ENCODE measurements at regions not wholly inside any gene's neighbourhood (a gene's known extent, or its start where the extent isn't known, plus 50 kb on each side); places are given as distances from the start of the nearest gene placed in this dataset.

GRCh38 chr6:69571234-69571633 is 225.6 kb downstream of the LMBRD1 start:
- TF ChIP-seq CTCF (conservative IDR thresholded peaks at IDR 0.05; ENCODE audit: low read depth in 2 of 2) (no peak), CREB1 (CRISPR knock-in tag; IDR thresholded peaks at IDR 0.05; ENCODE audit: low read depth) (no peak), EZH2 (IDR thresholded peaks at IDR 0.05; ENCODE audit: low read depth, unreplicated experiment) (no peak), REST (IDR thresholded peaks at IDR 0.05; ENCODE audit: unreplicated experiment) (no peak), POLR2AphosphoS5 (IDR thresholded peaks at IDR 0.05; ENCODE audit: low read depth) (no peak), EZH2phosphoT487 (IDR thresholded peaks at IDR 0.05; ENCODE audit: unreplicated experiment) (no peak), ZNF114 (CRISPR knock-in tag; IDR thresholded peaks at IDR 0.05) (no peak), STAT1 (IDR thresholded peaks at IDR 0.05; ENCODE audit: unreplicated experiment) (no peak), ZNF462 (CRISPR knock-in tag; IDR thresholded peaks at IDR 0.05) (no peak), JUNB (IDR thresholded peaks at IDR 0.05; ENCODE audit: unreplicated experiment) (no peak), NANOG (IDR thresholded peaks at IDR 0.05; ENCODE audit: borderline replicate concordance) (no peak)
